Midbrain (tissue), 1 donor: ENCODE measurements at regions not wholly inside any gene's neighbourhood (a gene's known extent, or its start where the extent isn't known, plus 50 kb on each side); places are given as distances from the start of the nearest gene placed in this dataset.

Experiments used
- DNase-seq: peaks from one replicate; lab custom pipeline; 2025; lab: John Stamatoyannopoulos, UW

DNA sequence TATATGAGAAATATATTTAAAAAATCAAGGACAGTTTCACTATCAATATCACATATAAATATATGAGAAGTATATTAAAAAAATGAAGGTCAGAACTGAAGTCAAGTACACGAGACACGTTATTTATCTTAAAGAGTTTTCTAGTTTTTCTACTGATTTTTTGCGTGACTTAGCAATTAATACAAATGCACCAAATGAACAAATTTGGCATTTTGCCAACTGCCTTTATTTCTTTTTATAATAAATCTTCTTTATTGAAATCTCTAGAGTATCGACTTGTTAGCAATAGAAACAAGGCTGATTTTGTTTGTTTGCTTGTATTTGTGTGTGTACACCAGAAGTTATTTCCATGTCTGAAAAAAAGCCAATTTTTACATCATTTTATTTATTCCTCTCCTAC is 1684.7 kb upstream of the RAG2 start:
- no peak for DNase-seq

- DNase-seq, result no peak
Observed at GRCh38 chr11:38278457-38279141, 1680.6 kb upstream of the RAG2 start.

- DNase-seq, result no peak
Observed at GRCh38 chr11:38274031-38274430, 1676.0 kb upstream of the RAG2 start.

- DNase-seq, result no peak
Observed at GRCh38 chr11:38272376-38272775, 1674.3 kb upstream of the RAG2 start.

- DNase-seq, result no peak
Observed at GRCh38 chr11:38266691-38267090, 1668.7 kb upstream of the RAG2 start.

- no peak for DNase-seq
Observed at GRCh38 chr11:38256436-38256835, 1658.4 kb upstream of the RAG2 start.

DNA sequence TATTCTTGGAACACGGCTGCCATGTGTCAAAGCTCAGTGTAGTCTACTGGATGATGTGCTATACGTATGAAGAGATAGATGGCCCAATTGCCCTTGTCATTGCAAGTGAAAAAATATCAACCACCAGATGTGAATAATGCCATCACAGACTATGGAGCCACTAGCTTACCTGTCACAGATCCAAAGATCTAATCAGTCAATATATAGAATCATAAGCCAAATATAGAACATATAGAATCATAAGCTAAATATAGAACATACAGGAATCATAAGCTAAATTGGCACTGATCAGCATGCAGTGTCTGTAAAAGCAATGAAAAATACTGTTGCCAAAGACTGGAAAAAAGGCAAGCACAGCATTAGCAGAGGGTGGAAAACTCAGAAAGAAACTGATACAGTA is 1656.9 kb upstream of the RAG2 start:
- no peak for DNase-seq

GRCh38 chr11:38252620-38253019 is 1654.6 kb upstream of the RAG2 start:
- DNase-seq, result no peak

GRCh38 chr11:38246451-38246850 is 1648.4 kb upstream of the RAG2 start:
- no peak for DNase-seq

DNA sequence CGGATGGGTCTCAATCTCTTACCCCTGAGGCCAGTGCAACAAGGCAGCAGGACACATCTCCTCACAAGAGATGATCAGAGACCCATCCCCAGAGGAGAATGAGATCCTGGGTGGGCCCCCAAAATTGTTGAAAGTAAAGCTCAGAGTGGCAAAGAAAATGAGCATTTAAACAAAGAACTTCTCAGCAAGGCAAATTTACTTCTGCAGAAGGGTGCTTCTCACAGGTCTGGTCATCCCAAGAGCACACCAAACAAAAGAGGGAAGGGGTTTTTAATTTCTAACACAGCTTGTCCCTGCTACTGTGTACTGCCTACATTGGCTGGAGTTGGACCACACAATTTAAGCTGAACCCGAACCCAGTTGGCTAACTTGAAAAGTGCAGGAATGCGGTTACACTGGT is 1628.6 kb upstream of the RAG2 start:
- no peak for DNase-seq

- DNase-seq, result no peak
Observed at GRCh38 chr11:38221295-38221694, 1623.3 kb upstream of the RAG2 start.

GRCh38 chr11:38219636-38220035 is 1621.6 kb upstream of the RAG2 start:
- DNase-seq, result no peak

DNA sequence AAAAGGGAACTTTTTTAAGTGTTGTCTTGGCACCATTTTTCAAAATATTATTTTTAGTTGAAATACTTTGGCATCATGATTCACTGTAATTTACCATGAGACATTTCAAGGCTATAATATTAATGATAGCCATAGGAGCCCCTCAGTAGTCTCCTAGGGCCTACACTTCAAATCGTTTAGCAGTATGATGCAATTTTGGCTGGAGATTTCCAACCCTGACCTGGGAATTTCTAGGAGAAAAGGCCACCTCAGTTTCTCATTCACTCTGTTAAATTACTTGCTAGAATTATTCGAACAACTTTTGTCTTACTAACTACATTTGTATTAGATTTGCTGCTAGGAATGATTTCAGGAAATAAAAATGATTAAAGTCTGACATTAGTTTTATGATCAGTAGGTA is 1610.9 kb upstream of the RAG2 start:
- DNase-seq, result no peak

DNA sequence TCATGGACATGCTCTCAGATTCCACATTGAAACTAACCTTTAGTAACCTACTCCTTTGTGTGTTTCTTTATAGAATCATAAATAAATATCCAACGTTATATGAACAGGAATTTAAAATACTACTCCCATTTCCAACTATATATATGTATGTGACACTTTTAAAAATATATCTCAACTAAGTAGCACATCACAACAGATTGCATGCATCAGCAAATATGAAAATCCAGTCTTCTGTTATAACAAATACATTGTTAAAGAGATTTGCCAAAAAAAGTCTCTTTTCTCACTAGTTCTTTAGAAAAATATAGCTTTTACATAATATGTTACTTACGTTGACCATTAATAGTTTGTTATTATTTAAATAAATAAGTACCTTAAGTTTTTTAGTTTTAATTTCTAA is 1608.6 kb upstream of the RAG2 start:
- no peak for DNase-seq

DNA sequence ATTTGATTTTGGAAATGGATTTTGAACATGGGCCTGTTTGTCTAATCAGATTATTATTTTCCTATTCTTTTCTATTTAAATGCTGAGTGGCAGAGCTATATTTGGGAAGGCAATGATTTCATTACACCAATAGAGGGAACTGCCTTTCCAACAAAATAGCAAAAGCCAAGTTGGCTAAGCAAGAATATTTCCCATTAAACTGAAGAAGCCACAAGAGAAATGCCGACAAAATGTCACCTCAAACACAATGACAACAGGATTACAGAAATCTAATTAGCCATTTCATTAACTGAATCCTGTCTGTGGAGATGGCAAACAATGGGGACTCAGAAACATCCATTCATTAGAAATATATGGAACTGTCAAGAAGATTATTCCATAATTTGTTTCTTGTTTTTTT is 1593.1 kb upstream of the RAG2 start:
- no peak for DNase-seq

GRCh38 chr11:38182126-38182866 is 1584.3 kb upstream of the RAG2 start:
- DNase-seq, result no peak

GRCh38 chr11:38176686-38177322 is 1578.8 kb upstream of the RAG2 start:
- DNase-seq, result no peak

GRCh38 chr11:38173676-38174075 is 1575.6 kb upstream of the RAG2 start:
- no peak for DNase-seq

DNA sequence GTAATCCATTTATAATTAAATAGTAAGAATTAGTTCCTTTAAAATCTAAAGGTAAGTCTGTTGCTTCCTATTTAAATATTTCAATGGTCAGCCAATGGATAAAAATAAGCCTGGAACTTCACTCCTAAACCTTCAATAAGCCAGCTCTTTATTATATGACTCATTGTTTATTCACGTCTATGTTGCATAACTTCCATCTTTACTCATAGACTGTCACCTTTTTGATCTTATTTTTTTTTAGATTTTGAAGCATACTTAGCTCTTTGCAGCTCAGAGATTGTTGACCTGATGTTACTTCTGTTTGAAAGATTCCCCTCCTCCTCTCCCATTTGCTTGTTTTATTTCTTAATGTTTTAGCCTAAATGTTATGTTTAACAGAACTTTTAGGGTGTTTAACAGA is 1571.2 kb upstream of the RAG2 start:
- DNase-seq, result no peak

DNA sequence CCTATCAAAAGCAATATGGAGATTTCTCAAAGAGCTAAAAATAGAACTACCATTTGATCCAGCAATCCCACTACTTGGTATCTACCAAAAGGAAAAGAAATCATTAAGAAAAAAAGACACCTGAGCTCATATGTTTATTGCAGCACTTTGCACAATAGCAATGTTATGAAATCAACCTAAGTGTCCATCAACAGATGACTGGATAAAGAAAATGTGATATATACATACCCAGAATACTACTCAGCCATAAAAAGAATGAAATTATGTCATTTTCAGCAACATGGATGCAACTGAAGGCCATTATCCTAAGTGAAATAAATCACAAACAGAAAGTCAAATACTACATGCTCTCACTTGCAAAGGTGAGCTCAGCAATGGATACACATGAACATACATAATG is 1565.5 kb upstream of the RAG2 start:
- DNase-seq, result no peak

GRCh38 chr11:38160433-38160832 is 1562.4 kb upstream of the RAG2 start:
- DNase-seq, result no peak

DNA sequence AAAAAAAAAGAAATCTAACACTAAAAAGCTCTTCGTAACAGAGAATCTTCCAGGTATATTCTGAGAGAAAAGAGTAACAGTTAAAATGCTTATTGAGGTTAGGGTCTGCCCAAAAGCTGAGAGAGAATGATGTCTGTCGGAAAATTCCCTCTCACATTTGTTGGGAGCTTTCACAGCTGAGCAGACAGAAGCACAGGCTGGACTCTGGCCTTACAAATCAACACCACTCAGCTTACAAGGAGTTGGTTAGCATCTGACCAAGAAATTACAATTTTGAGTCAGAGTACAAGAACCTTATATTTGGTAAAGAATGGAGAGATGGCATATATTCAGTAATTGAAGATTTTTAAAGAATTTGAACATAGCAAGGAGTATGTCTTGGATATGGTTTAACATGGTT is 1561.0 kb upstream of the RAG2 start:
- DNase-seq, result no peak

- no peak for DNase-seq
Observed at GRCh38 chr11:38156495-38157146, 1558.6 kb upstream of the RAG2 start.
